ENCODE measurements at regions not wholly inside any gene's neighbourhood (a gene's known extent, or its start where the extent isn't known, plus 50 kb on each side); places are given as distances from the start of the nearest gene placed in this dataset.

DNA sequence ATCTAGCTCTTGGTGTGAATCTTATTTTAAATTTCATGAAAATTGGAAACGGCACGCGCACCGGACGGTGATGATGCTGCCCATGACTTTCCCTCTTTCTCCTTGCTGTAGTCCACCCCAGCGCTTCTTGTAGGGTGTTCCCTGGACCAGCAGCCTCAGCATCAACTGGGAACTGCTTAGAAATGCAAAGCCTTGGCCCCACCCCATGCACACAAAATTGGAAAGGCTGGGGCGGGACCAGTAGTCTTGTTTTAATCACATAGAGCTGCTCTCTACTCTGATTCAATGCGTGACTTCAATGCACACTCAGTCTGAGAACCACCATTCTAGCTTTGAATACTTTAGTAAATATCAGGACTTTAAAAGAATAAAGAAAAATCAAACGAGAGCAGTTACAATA is 427.1 kb downstream of the EFNB2 start:
- TF ChIP-seq, protein P1, sequence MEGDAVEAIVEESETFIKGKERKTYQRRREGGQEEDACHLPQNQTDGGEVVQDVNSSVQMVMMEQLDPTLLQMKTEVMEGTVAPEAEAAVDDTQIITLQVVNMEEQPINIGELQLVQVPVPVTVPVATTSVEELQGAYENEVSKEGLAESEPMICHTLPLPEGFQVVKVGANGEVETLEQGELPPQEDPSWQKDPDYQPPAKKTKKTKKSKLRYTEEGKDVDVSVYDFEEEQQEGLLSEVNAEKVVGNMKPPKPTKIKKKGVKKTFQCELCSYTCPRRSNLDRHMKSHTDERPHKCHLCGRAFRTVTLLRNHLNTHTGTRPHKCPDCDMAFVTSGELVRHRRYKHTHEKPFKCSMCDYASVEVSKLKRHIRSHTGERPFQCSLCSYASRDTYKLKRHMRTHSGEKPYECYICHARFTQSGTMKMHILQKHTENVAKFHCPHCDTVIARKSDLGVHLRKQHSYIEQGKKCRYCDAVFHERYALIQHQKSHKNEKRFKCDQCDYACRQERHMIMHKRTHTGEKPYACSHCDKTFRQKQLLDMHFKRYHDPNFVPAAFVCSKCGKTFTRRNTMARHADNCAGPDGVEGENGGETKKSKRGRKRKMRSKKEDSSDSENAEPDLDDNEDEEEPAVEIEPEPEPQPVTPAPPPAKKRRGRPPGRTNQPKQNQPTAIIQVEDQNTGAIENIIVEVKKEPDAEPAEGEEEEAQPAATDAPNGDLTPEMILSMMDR (IDR thresholded peaks at IDR 0.05): no peak
- no peak for TF ChIP-seq EP300 (IDR thresholded peaks at IDR 0.05)
- TF ChIP-seq POLR2A (IDR thresholded peaks at IDR 0.05): no peak
